Trophoblast cell (in vitro differentiated cells and primary cell): ENCODE measurements at regions not wholly inside any gene's neighbourhood (a gene's known extent, or its start where the extent isn't known, plus 50 kb on each side); places are given as distances from the start of the nearest gene placed in this dataset.
A peak's percentile ranks its signal among the peaks of the same experiment; 100 is the strongest.

Source experiments
- DNase-seq, 2 donors: peaks; one replicate each; pipeline ENCODE4 v3.0.0-alpha.2; 2016
- H2AFZ ChIP-seq: 2 replicates; pipeline ENCODE4 v1.6.1; 2013; ENCODE audit warnings: low read length, moderate library complexity, mild to moderate bottlenecking; ENCODE audit not compliant: insufficient read depth, poor library complexity
- H2AK5ac ChIP-seq: 2 replicates; pipeline ENCODE4 v1.6.1; 2013; ENCODE audit warnings: mild to moderate bottlenecking, low read length
- H2BK120ac ChIP-seq: 2 replicates; pipeline ENCODE4 v1.6.1; 2013; ENCODE audit warnings: low read length, mild to moderate bottlenecking, moderate library complexity; ENCODE audit not compliant: insufficient read depth, poor library complexity
- H2BK12ac ChIP-seq: 2 replicates; pipeline ENCODE4 v1.6.1; 2013; ENCODE audit warnings: mild to moderate bottlenecking, low read length, moderate library complexity
- H2BK5ac ChIP-seq: 2 replicates; pipeline ENCODE4 v1.6.1; 2013; ENCODE audit warnings: low read length, low read depth, moderate library complexity, mild to moderate bottlenecking; ENCODE audit not compliant: poor library complexity
- H3K14ac ChIP-seq: 2 replicates; pipeline ENCODE4 v1.6.1; 2013; ENCODE audit warnings: mild to moderate bottlenecking, low read length
- H3K18ac ChIP-seq: 2 replicates; pipeline ENCODE4 v1.6.1; 2013; ENCODE audit warnings: mild to moderate bottlenecking, low read length
- H3K23ac ChIP-seq: 2 replicates; pipeline ENCODE4 v1.6.1; 2013; ENCODE audit warnings: low read length
- H3K27ac ChIP-seq: 2 replicates; pipeline ENCODE4 v1.5.1; 2013; ENCODE audit warnings: low read depth, mild to moderate bottlenecking, inconsistent platforms, low read length, moderate library complexity
- H3K27me3 ChIP-seq: 2 replicates; pipeline ENCODE4 v1.6.1; 2013; ENCODE audit warnings: inconsistent platforms, mild to moderate bottlenecking, low read length, moderate library complexity; ENCODE audit not compliant: insufficient read depth
- H3K36me3 ChIP-seq, 2 experiments: 1 replicate in 1 of 2; 2 replicates in 1 of 2; pipeline ENCODE4 v1.6.1; 2013; ENCODE audit warnings: low read length in 2 of 2, mild to moderate bottlenecking in 2 of 2, moderate library complexity in 1 of 2; ENCODE audit not compliant: insufficient read depth in 2 of 2, control insufficient read depth in 1 of 2
- H3K4ac ChIP-seq: 2 replicates; pipeline ENCODE4 v1.6.1; 2013; ENCODE audit warnings: low read depth, mild to moderate bottlenecking, low read length, moderate library complexity
- H3K4me1 ChIP-seq, 2 experiments: 1 replicate in 1 of 2; 2 replicates in 1 of 2; pipeline ENCODE4 v1.6.1; 2013; ENCODE audit warnings: low read length in 2 of 2, mild to moderate bottlenecking in 2 of 2, moderate library complexity in 1 of 2; ENCODE audit not compliant: insufficient read depth in 2 of 2, control insufficient read depth in 1 of 2
- H3K4me2 ChIP-seq: 2 replicates; pipeline ENCODE4 v1.6.1; 2013; ENCODE audit warnings: inconsistent platforms, mild to moderate bottlenecking, low read length, moderate library complexity
- H3K4me3 ChIP-seq: 2 replicates; pipeline ENCODE4 v1.5.1; 2013; ENCODE audit warnings: mild to moderate bottlenecking, low read depth, low read length, inconsistent platforms
- H3K79me1 ChIP-seq: one replicate; pipeline ENCODE4 v1.6.1; 2013; ENCODE audit warnings: low read length
- H3K79me2 ChIP-seq: 2 replicates; pipeline ENCODE4 v1.6.1; 2013; ENCODE audit warnings: low read length, mild to moderate bottlenecking; ENCODE audit not compliant: control insufficient read depth, insufficient read depth, poor library complexity
- H3K9ac ChIP-seq: 2 replicates; pipeline ENCODE4 v1.6.1; 2013; ENCODE audit warnings: mild to moderate bottlenecking, low read length
- H3K9me3 ChIP-seq: 2 replicates; pipeline ENCODE4 v1.6.1; 2013; ENCODE audit warnings: low read depth, mild to moderate bottlenecking, control low read depth, inconsistent platforms, low read length; ENCODE audit not compliant: insufficient read depth
- H4K12ac ChIP-seq: 2 replicates; pipeline ENCODE4 v1.6.1; 2013; ENCODE audit warnings: low read depth, mild to moderate bottlenecking, low read length, moderate library complexity
- H4K8ac ChIP-seq: 2 replicates; pipeline ENCODE4 v1.6.1; 2013; ENCODE audit warnings: low read depth, mild to moderate bottlenecking, low read length, moderate library complexity
- H4K91ac ChIP-seq: one replicate; pipeline ENCODE4 v1.6.1; 2013; ENCODE audit warnings: low read depth, mild to moderate bottlenecking, low read length, moderate library complexity
- WGBS: extraction: QIAGEN DNeasy Blood & Tissue Kit; methylation state at CpG from one replicate; pipeline ENCODE4 v1.1.7; 2013; ENCODE audit warnings: missing lambda C conversion rate; ENCODE audit not compliant: insufficient read length, insufficient coverage; ENCODE audit errors: extremely low coverage; 5-methylcytosine and 5-hydroxymethylcytosine counted together

DNA sequence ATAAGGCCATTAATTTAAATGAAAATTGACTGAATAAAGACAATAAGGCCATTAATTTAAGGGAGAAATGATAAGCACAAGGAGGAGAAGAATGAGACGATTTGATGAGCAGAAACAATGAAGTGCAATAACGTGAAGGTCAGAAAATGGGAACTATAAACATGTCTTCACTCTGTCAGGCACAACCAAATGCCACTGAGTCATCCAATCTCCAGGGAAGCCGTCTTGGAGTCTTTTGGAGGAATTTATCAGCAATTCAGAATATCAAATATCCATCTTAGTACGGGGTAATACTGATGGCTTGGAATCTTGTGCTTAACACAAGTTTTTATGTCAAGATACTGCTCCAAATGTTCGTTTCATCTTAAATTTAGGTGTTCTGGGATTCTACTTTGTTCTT, 159.9 kb downstream of the CAPZA3 start:
- no peaks in the 10 kb centered on the region for H3K27me3 ChIP-seq
- H2AK5ac ChIP-seq, result no peak overlapping the region
- H3K79me1 ChIP-seq, result peaks cover 4% of the 10 kb centered on the region
- H3K36me3 ChIP-seq, result no peaks in the 10 kb centered on the region
- DNase-seq, result no peak
- H2AFZ ChIP-seq, result no peak overlapping the region
- no peak overlapping the region for H2BK12ac ChIP-seq
- no peak overlapping the region for H3K4me3 ChIP-seq
- H2BK120ac ChIP-seq, result no peak overlapping the region
- no peak overlapping the region for H3K18ac ChIP-seq
- H3K9me3 ChIP-seq, result no peaks in the 10 kb centered on the region
- no peaks in the 10 kb centered on the region for H3K79me2 ChIP-seq
- H3K4ac ChIP-seq, result no peak overlapping the region
- peaks cover 2 to 9% of the 10 kb centered on the region in 2 experiments for H3K4me1 ChIP-seq
- no peak overlapping the region for H3K23ac ChIP-seq
- H3K9ac ChIP-seq, result no peak overlapping the region
- no peak overlapping the region for H4K8ac ChIP-seq
- H4K12ac ChIP-seq, result no peak overlapping the region
- H4K91ac ChIP-seq, result no peak overlapping the region
- H3K14ac ChIP-seq, result no peak overlapping the region
- H3K4me2 ChIP-seq, result no peak overlapping the region
- no peak overlapping the region for H3K27ac ChIP-seq
- no peak overlapping the region for H2BK5ac ChIP-seq
- WGBS, result no CpG with 5 or more reads among the region's 5 CpGs

DNA sequence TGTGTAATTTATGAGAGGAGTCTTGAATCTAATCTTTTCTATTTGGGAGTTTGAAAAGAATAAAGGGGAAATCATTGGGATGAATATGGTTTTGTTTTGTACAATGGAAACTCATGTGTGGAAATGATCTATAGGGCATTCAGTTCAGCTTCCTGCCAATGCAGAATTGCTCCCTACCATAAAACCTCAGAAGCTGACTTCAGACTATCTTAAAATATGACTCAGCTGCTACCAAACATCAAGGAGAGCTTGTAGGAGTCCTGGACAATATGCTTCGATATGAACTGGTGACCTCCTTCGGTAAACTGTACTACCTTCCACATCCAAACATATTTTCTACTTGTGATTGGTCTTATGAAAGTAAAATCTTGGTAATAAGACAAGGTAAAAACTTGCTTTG, 160.6 kb downstream of the CAPZA3 start:
- Histone ChIP-seq H3K27ac (no peak overlapping the region), H3K14ac (no peak overlapping the region), H3K79me1 (peaks cover 4% of the 10 kb centered on the region), H2AK5ac (no peak overlapping the region), H2BK5ac (no peak overlapping the region), H3K36me3 (no peaks in the 10 kb centered on the region), H4K91ac (no peak overlapping the region), H3K4me2 (no peak overlapping the region), H3K4me1 (peaks cover 2 to 9% of the 10 kb centered on the region in 2 experiments), H3K4me3 (no peak overlapping the region), H3K9me3 (no peaks in the 10 kb centered on the region), H4K8ac (no peak overlapping the region), H3K79me2 (no peaks in the 10 kb centered on the region), H2BK12ac (no peak overlapping the region), H3K27me3 (no peaks in the 10 kb centered on the region), H2AFZ (no peak overlapping the region), H3K18ac (no peak overlapping the region), H4K12ac (no peak overlapping the region), H2BK120ac (no peak overlapping the region), H3K9ac (no peak overlapping the region), H3K4ac (no peak overlapping the region), H3K23ac (no peak overlapping the region)
- WGBS, result no CpG with 5 or more reads among the region's 2 CpGs
- no peak for DNase-seq

DNA sequence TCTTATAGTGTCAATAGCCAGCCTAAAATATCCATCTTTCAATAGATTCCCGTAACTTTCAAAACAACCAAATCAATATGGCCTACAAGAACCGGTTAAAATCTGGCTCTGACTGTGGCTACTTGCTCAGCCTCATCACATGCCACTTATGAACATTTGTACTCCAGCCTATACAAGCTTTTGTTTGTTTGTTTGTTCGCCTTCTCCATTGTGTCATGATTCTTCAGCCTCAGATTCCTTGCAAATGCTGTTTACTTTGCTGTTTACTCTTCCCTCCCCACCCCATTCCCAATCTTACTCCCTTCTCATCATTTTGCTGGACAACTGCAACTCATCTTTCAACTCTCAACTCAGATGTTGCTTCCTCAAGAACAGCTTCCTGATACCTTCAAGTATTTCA, 161.2 kb downstream of the CAPZA3 start:
- H3K4me2 ChIP-seq, result no peak overlapping the region
- no peak overlapping the region for H2BK5ac ChIP-seq
- no peak overlapping the region for H3K4me3 ChIP-seq

DNA sequence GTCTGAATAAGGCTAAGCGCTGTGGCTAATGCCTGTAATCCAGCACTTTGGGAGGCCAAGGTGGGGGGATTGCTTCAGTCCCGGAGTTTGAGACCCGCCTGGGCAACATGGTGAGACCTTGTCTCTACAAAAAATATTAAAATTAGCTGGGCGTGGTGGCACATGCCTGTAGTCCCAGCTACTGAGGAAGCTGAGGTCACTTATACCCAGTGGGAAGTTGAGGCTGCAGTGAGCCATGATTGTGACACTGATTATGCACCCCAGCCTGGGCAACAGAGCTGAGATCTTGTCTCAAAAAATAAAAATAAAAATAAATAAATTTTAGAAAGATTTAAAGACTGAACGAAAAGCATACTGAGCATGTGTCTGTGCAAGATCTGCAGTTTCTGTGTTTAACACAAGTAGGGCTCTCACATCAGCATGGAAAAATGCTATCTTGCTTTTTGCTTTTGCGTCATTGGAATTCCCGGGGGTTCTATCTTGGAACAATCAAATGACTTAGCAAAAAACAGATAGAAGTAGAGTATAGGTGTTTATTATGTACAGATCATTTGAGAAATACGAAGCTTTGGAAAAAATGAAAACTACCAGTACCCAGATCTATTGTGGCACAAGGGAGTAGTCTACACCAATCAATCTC, 161.9 kb downstream of the CAPZA3 start:
- no peak overlapping the region for H3K4me3 ChIP-seq
- H3K4ac ChIP-seq, result no peak overlapping the region
- H3K27ac ChIP-seq, result no peak overlapping the region

More for the DNA sequence above, 161.2 kb downstream of the CAPZA3 start:
- H3K4ac ChIP-seq, result no peak overlapping the region
- H3K23ac ChIP-seq, result no peak overlapping the region
- no peak overlapping the region for H4K12ac ChIP-seq
- no peak overlapping the region for H3K9ac ChIP-seq
- no CpG with 5 or more reads among the region's 3 CpGs for WGBS
- H3K79me1 ChIP-seq, result peaks cover 4% of the 10 kb centered on the region
- no peak overlapping the region for H4K91ac ChIP-seq
- H2BK120ac ChIP-seq, result no peak overlapping the region
- H3K18ac ChIP-seq, result no peak overlapping the region
- no peaks in the 10 kb centered on the region for H3K27me3 ChIP-seq
- H3K14ac ChIP-seq, result no peak overlapping the region
- H3K36me3 ChIP-seq, result no peaks in the 10 kb centered on the region
- H3K79me2 ChIP-seq, result no peaks in the 10 kb centered on the region
- no peak overlapping the region for H2AK5ac ChIP-seq
- no peak overlapping the region for H4K8ac ChIP-seq
- H2AFZ ChIP-seq, result no peak overlapping the region
- H3K27ac ChIP-seq, result no peak overlapping the region
- DNase-seq, result no peak
- H3K9me3 ChIP-seq, result no peaks in the 10 kb centered on the region
- peaks cover 2 to 9% of the 10 kb centered on the region in 2 experiments for H3K4me1 ChIP-seq
- H2BK12ac ChIP-seq, result no peak overlapping the region

More for the DNA sequence above, 161.9 kb downstream of the CAPZA3 start:
- Histone ChIP-seq H4K12ac (no peak overlapping the region), H3K4me1 (peaks cover 2 to 9% of the 10 kb centered on the region in 2 experiments), H3K27me3 (no peaks in the 10 kb centered on the region), H2BK120ac (no peak overlapping the region), H2BK12ac (no peak overlapping the region), H4K91ac (no peak overlapping the region), H2AFZ (no peak overlapping the region), H3K79me2 (no peaks in the 10 kb centered on the region), H3K36me3 (no peaks in the 10 kb centered on the region), H3K23ac (no peak overlapping the region), H3K18ac (no peak overlapping the region), H3K14ac (no peak overlapping the region), H3K79me1 (peaks cover 4% of the 10 kb centered on the region), H2BK5ac (no peak overlapping the region), H2AK5ac (no peak overlapping the region), H3K9ac (no peak overlapping the region), H3K4me2 (no peak overlapping the region), H3K9me3 (no peaks in the 10 kb centered on the region), H4K8ac (no peak overlapping the region)
- peak; percentile 42 to 45 for DNase-seq
- WGBS, result no CpG with 5 or more reads among the region's 8 CpGs
